HepG2 (cell line): ENCODE measurements at regions not wholly inside any gene's neighbourhood (a gene's known extent, or its start where the extent isn't known, plus 50 kb on each side); places are given as distances from the start of the nearest gene placed in this dataset.

Source experiments
- ATAC-seq: fragments of 200-7000 bp; cut with Tn5 transposase; 3 replicates; pipeline ENCODE4 v1.9.1; 2020; ENCODE audit warnings: mild to moderate bottlenecking, moderate library complexity
- BruUV-seq: library from RNA; stranded (reverse); fragments of 400-500 nt; replicated peaks from 2 replicates; lab custom pipeline; 2021; lab: Mats Ljungman, UMichigan
- CTCF ChIA-PET: fragments of 300-600 bp; formaldehyde crosslinking; extraction: SDS; loops from one replicate; lab custom pipeline; 2021; ENCODE audit warnings: low total read pairs, inconsistent platforms, low intra/inter-chr PET ratio; lab: Yijun Ruan, JAX
- POLR2A ChIA-PET: fragments of 350-600 bp; sonication (Branson Sonifier 250); formaldehyde crosslinking; loops from one replicate; lab custom pipeline; 2020; ENCODE audit warnings: antibody characterized with exemption, inconsistent platforms; lab: Yijun Ruan, JAX
- DNase-seq: peaks from one replicate; pipeline ENCODE4 v3.0.0-alpha.2; 2015; ENCODE audit warnings: low spot score
- FAIRE-seq: peaks from 3 replicates; lab custom pipeline; 2011; peaks lifted over from hg19 to GRCh38; lab: Jason Lieb, UNC
- H2AFZ ChIP-seq: one replicate; pipeline ENCODE4 v1.6.1; 2011; ENCODE audit warnings: low read length, inconsistent platforms
- H3K27ac ChIP-seq: fragments of 300-600 bp; 3 replicates; pipeline ENCODE4 v1.8.0; 2011; ENCODE audit warnings: mixed run types, mild to moderate bottlenecking, mixed read lengths, low read length, inconsistent platforms; ENCODE audit not compliant: insufficient read depth; ENCODE audit errors: extremely low read length
- H3K27me3 ChIP-seq, 2 experiments: fragments of 200-600 bp in 1 of 2; 2 replicates in 1 of 2; 3 replicates in 1 of 2; pipeline versions ENCODE4 v1.6.0 to v1.8.0; 2011; ENCODE audit warnings: low read length in 2 of 2, mild to moderate bottlenecking in 2 of 2, moderate library complexity in 2 of 2, inconsistent platforms in 1 of 2; ENCODE audit not compliant: insufficient read depth in 2 of 2, control insufficient read depth in 1 of 2
- H3K36me3 ChIP-seq, 2 experiments: fragments of 200-600 bp in 1 of 2; replicated peaks in 1 of 2; 2 replicates in 1 of 2; 3 replicates in 1 of 2; pipeline versions ENCODE4 v1.5.1 to v1.8.0; 2011; ENCODE audit warnings: low read length in 2 of 2, inconsistent platforms in 1 of 2; ENCODE audit not compliant: insufficient read depth in 2 of 2, control insufficient read depth in 1 of 2
- H3K4me1 ChIP-seq: 2 replicates; pipeline ENCODE4 v1.5.1; 2012; ENCODE audit warnings: low read length, inconsistent platforms; ENCODE audit not compliant: insufficient read depth
- H3K4me2 ChIP-seq: 2 replicates; pipeline ENCODE4 v1.6.0; 2011; ENCODE audit warnings: low read depth, low read length, inconsistent platforms
- H3K4me3 ChIP-seq, 3 experiments: fragments of 200-600 bp in 1 of 3; sonication (generic), shearing (Covaris generic) in 1 of 3; replicated peaks in 1 of 3; 2 replicates each; pipeline ENCODE4 v1.5.1; 2011 to 2016; ENCODE audit warnings: low read length in 3 of 3, inconsistent platforms in 2 of 3, low read depth in 2 of 3, mild to moderate bottlenecking in 2 of 3, control low read depth in 1 of 3, mixed read lengths in 1 of 3; ENCODE audit not compliant: insufficient read depth in 1 of 3
- H3K79me2 ChIP-seq: one replicate; pipeline ENCODE4 v1.6.1; 2011; ENCODE audit warnings: low read length, inconsistent platforms; ENCODE audit not compliant: insufficient read depth
- H3K9ac ChIP-seq: 2 replicates; pipeline ENCODE4 v1.6.0; 2011; ENCODE audit warnings: mild to moderate bottlenecking, low read depth, low read length, inconsistent platforms; ENCODE audit not compliant: insufficient read depth
- H3K9me3 ChIP-seq: 2 replicates; pipeline ENCODE4 v1.5.1; 2012; ENCODE audit warnings: mild to moderate bottlenecking, low read length
- H4K20me1 ChIP-seq: 2 replicates; pipeline ENCODE4 v1.6.0; 2011; ENCODE audit warnings: inconsistent platforms, mild to moderate bottlenecking, low read length, moderate library complexity; ENCODE audit not compliant: insufficient read depth
- ARNTL ChIP-seq: sonication (generic); formaldehyde crosslinking; IDR thresholded peaks from 2 replicates; pipeline ENCODE4 v1.4.0; 2020; ENCODE audit warnings: mild to moderate bottlenecking, missing genetic modification reagents
- ATF7 ChIP-seq, 2 experiments: fragments of 450-650 bp in 1 of 2; sonication (generic) in 1 of 2; formaldehyde crosslinking in 1 of 2; IDR thresholded peaks; 2 replicates each; pipeline versions ENCODE4 v1.4.0 to v1.6.1; 2016 to 2020; ENCODE audit warnings: antibody characterized with exemption in 1 of 2, mild to moderate bottlenecking in 1 of 2, missing genetic modification reagents in 1 of 2
- CEBPB ChIP-seq: IDR thresholded peaks from 2 replicates; pipeline ENCODE4 v1.6.1; 2011; ENCODE audit warnings: low read depth, low read length, improper control_type of control experiment, borderline replicate concordance
- HOXA5 ChIP-seq: sonication (generic); formaldehyde crosslinking; IDR thresholded peaks from 2 replicates; pipeline ENCODE4 v1.4.0; 2020; ENCODE audit warnings: missing genetic modification reagents
- MED1 ChIP-seq: sonication (generic); formaldehyde crosslinking; IDR thresholded peaks from 2 replicates; pipeline ENCODE4 v1.4.0; 2020; ENCODE audit warnings: missing genetic modification reagents
- PLRG1 ChIP-seq: fragments of 450-650 bp; conservative IDR thresholded peaks from 2 replicates; pipeline ENCODE4 v1.6.1; 2016
- SMC3 ChIP-seq: IDR thresholded peaks from 2 replicates; pipeline ENCODE4 v1.6.1; 2011; ENCODE audit warnings: low read length, improper control_type of control experiment
- SRSF4 ChIP-seq: fragments of 200-400 bp; formaldehyde crosslinking; IDR thresholded peaks from one replicate; pipeline ENCODE4 v1.6.1; 2018; ENCODE audit warnings: mild to moderate bottlenecking, low read depth, low read length, moderate library complexity; ENCODE audit not compliant: poor library complexity, severe bottlenecking
- TBX3 ChIP-seq: fragments of 450-650 bp; IDR thresholded peaks from 2 replicates; pipeline ENCODE4 v1.6.1; 2017; ENCODE audit warnings: antibody characterized with exemption, mild to moderate bottlenecking, inconsistent platforms, borderline replicate concordance
- ZBTB38 ChIP-seq: sonication (generic); formaldehyde crosslinking; IDR thresholded peaks from 2 replicates; pipeline ENCODE4 v1.5.1; 2020; ENCODE audit warnings: mild to moderate bottlenecking, missing genetic modification reagents
- ZNF546 ChIP-seq: sonication (generic); formaldehyde crosslinking; conservative IDR thresholded peaks from 2 replicates; pipeline ENCODE4 v1.8.1; 2023; ENCODE audit warnings: mild to moderate bottlenecking, missing genetic modification reagents
- ZNF766 ChIP-seq: sonication (generic); formaldehyde crosslinking; IDR thresholded peaks from 2 replicates; pipeline ENCODE4 v1.5.0; 2020; ENCODE audit warnings: missing genetic modification reagents, borderline replicate concordance
- WGBS: methylation state at CpG from one replicate; pipeline ENCODE4 v1.1.6; 2017; ENCODE audit warnings: low lambda C conversion rate; 5-methylcytosine and 5-hydroxymethylcytosine counted together
- in situ Hi-C: cut with HindIII; loops from 2 replicates; pipeline ENCODE4 v1.10.0; 2017; ENCODE audit warnings: low pct_unique_long_range_greater_than_20kb; ENCODE audit not compliant: extremely low pct_ligation_motif_present
- intact Hi-C: fragments of 100-400 bp; cut with micrococcal nuclease; formaldehyde crosslinking; loops from one replicate; pipeline ENCODE4 v1.10.0; 2022; ENCODE audit not compliant: unreplicated experiment
- TF ChIP-seq, protein P1 (sequence below): sonication (generic); formaldehyde crosslinking; IDR thresholded peaks from 2 replicates; pipeline ENCODE4 v1.8.0; 2022; ENCODE audit warnings: low read depth, missing genetic modification reagents
- TF ChIP-seq, protein P2 (sequence below): sonication (generic); formaldehyde crosslinking; IDR thresholded peaks from 2 replicates; pipeline ENCODE4 v1.4.0; 2020; ENCODE audit warnings: missing genetic modification reagents
- TF ChIP-seq, protein P3 (sequence below): IDR thresholded peaks from 2 replicates; pipeline ENCODE4 v1.6.1; 2016; ENCODE audit warnings: low read depth

DNA sequence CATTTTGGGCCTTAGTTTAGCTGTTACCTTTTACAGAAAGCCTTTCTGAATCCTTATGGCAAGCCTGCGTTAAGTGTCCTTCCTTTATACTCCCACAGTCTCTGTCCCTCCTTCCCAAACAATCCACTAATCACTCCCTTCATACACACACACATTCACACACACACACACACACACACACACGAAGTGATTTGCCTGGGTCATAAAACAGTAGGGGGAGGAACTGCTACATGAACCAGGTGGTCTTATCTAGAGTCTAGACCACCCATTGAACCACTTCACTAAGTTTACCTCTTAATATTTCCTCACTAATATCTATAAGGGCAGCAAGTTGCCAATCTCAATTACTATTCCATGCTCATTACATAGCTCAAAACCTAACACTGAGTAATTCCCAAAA, 196.7 kb upstream of the GUCY1A2 start (continued):
- TF ChIP-seq, protein P1, sequence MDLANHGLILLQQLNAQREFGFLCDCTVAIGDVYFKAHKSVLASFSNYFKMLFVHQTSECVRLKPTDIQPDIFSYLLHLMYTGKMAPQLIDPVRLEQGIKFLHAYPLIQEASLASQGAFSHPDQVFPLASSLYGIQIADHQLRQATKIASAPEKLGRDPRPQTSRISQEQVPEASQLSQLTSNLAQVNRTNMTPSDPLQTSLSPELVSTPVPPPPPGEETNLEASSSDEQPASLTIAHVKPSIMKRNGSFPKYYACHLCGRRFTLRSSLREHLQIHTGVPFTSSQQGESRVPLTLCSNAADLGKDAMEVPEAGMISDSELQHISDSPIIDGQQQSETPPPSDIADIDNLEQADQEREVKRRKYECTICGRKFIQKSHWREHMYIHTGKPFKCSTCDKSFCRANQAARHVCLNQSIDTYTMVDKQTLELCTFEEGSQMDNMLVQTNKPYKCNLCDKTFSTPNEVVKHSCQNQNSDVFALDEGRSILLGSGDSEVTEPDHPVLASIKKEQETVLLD (CRISPR knock-in tag): no peak
- TF ChIP-seq, protein P2, sequence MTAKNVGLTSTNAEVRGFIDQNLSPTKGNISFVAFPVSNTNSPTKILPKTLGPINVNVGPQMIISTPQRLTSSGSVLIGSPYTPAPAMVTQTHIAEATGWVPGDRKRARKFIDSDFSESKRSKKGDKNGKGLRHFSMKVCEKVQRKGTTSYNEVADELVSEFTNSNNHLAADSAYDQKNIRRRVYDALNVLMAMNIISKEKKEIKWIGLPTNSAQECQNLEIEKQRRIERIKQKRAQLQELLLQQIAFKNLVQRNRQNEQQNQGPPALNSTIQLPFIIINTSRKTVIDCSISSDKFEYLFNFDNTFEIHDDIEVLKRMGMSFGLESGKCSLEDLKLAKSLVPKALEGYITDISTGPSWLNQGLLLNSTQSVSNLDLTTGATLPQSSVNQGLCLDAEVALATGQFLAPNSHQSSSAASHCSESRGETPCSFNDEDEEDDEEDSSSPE (CRISPR knock-in tag): no peak
- TF ChIP-seq, protein P3, sequence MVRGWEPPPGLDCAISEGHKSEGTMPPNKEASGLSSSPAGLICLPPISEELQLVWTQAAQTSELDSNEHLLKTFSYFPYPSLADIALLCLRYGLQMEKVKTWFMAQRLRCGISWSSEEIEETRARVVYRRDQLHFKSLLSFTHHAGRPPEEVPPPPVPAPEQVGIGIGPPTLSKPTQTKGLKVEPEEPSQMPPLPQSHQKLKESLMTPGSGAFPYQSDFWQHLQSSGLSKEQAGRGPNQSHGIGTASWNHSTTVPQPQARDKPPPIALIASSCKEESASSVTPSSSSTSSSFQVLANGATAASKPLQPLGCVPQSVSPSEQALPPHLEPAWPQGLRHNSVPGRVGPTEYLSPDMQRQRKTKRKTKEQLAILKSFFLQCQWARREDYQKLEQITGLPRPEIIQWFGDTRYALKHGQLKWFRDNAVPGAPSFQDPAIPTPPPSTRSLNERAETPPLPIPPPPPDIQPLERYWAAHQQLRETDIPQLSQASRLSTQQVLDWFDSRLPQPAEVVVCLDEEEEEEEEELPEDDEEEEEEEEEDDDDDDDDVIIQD (CRISPR knock-in tag): no peak
- TF ChIP-seq HOXA5 (CRISPR knock-in tag): no peak
- no peak for TF ChIP-seq ARNTL (CRISPR knock-in tag)
- no peak for TF ChIP-seq SRSF4

DNA sequence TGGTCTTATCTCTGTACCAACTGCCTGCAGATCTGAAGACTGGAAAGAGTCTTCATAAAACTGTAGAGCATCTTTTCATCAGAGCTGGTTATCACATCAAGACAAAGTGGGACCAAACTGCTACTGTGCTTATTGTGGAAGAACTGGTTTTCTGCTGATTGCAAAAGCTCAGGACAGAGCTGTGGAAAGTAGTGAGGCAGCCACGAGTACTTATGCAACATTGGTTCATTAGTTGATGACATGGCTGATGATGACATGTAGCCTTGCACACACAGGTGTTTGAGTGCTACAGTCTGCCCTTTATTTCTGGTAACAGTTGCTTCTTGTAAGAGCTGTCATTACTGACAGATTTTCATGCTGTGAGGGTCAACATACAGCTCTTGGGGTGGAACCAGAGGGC, 185.4 kb upstream of the GUCY1A2 start:
- in situ Hi-C loops (no loop called here), intact Hi-C loops (no loop called here)
- BruUV-seq: no TSS peak
- peaks cover 26% of the 10 kb centered on the region for H3K4me1 ChIP-seq
- H2AFZ ChIP-seq: no peak overlapping the region
- WGBS: 0% methylated on average over 1 of the region's 1 CpG
- no peak overlapping the region for H3K4me3 ChIP-seq
- H4K20me1 ChIP-seq: no peaks in the 10 kb centered on the region
- no peak for FAIRE-seq
- H3K79me2 ChIP-seq: no peaks in the 10 kb centered on the region
- H3K27me3 ChIP-seq: no peaks in the 10 kb centered on the region
- ATAC-seq: no peak
- TF ChIP-seq PLRG1 (no peak), CEBPB (peak; percentile 65; the same call in 1 of the 2 replicates), MED1 (no peak), SMC3 (peak; percentile 3; the same call in 1 of the 2 replicates), ZNF546 (CRISPR knock-in tag) (no peak), ZNF766 (CRISPR knock-in tag) (no peak), ATF7 (IDR thresholded peaks at IDR 0.05) (no peak), ATF7 (CRISPR knock-in tag; IDR thresholded peaks at IDR 0.05) (no peak), TBX3 (no peak), ZBTB38 (no peak)
- TF ChIP-seq, all 625 proteins: peak for 2
- Histone ChIP-seq H3K27ac (no peak overlapping the region), H3K36me3 (no peaks in the 10 kb centered on the region), H3K9me3 (0 out of 2 replicates have a peak, but pooled peaks cover 6% of the 10 kb centered on the region), H3K4me2 (no peak overlapping the region), H3K9ac (no peak overlapping the region)
- POLR2A ChIA-PET: no interaction called here
- DNase-seq: no peak
- CTCF ChIA-PET: no interaction called here
